ENCODE measurements at regions not wholly inside any gene's neighbourhood (a gene's known extent, or its start where the extent isn't known, plus 50 kb on each side); places are given as distances from the start of the nearest gene placed in this dataset.

- Histone ChIP-seq H3K27me3 (replicated peaks; ENCODE audit: insufficient read depth) (no peaks in the 10 kb centered on the region), H3K36me3 (no peaks in the 10 kb centered on the region), H3K9me3 (no peaks in the 10 kb centered on the region), H3K4me3 (no peak overlapping the region), H3K4me1 (ENCODE audit: control insufficient read depth in 1 of 2, low read depth in 2 of 2) (peaks cover 5 to 24% of the 10 kb centered on the region in 2 donors), H3K27ac (no peak overlapping the region)
- DNase-seq (ENCODE audit: low spot score), result no peak
- TF ChIP-seq, protein P1, sequence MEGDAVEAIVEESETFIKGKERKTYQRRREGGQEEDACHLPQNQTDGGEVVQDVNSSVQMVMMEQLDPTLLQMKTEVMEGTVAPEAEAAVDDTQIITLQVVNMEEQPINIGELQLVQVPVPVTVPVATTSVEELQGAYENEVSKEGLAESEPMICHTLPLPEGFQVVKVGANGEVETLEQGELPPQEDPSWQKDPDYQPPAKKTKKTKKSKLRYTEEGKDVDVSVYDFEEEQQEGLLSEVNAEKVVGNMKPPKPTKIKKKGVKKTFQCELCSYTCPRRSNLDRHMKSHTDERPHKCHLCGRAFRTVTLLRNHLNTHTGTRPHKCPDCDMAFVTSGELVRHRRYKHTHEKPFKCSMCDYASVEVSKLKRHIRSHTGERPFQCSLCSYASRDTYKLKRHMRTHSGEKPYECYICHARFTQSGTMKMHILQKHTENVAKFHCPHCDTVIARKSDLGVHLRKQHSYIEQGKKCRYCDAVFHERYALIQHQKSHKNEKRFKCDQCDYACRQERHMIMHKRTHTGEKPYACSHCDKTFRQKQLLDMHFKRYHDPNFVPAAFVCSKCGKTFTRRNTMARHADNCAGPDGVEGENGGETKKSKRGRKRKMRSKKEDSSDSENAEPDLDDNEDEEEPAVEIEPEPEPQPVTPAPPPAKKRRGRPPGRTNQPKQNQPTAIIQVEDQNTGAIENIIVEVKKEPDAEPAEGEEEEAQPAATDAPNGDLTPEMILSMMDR (IDR thresholded peaks at IDR 0.05), result no peak
- ATAC-seq (ENCODE audit: insufficient number of reproducible peaks, low FRiP score, low read depth), result no peak
Observed at GRCh38 chr3:30268288-30268687, 338.1 kb upstream of the TGFBR2 start.

GRCh38 chr3:30269751-30270445 lies 336.5 kb upstream of the TGFBR2 start:
- H3K4me3 ChIP-seq, result peak overlapping the region; percentile 17
- peaks cover 9 to 21% of the 10 kb centered on the region in 2 donors for H3K4me1 ChIP-seq (ENCODE audit: control insufficient read depth in 1 of 2, low read depth in 2 of 2)
- ATAC-seq (ENCODE audit: insufficient number of reproducible peaks, low FRiP score, low read depth) (no peak), DNase-seq (ENCODE audit: low spot score) (no peak)
- H3K27ac ChIP-seq, result peak overlapping the region; percentile 33 to 40
- TF ChIP-seq, protein P1 (IDR thresholded peaks at IDR 0.05), result no peak
- H3K36me3 ChIP-seq, result no peaks in the 10 kb centered on the region
- no peaks in the 10 kb centered on the region for H3K9me3 ChIP-seq
- H3K27me3 ChIP-seq (replicated peaks; ENCODE audit: insufficient read depth), result no peaks in the 10 kb centered on the region

GRCh38 chr3:30271781-30272180 lies 334.6 kb upstream of the TGFBR2 start:
- Histone ChIP-seq H3K9me3 (no peaks in the 10 kb centered on the region), H3K27ac (no peak overlapping the region), H3K4me3 (no peak overlapping the region), H3K27me3 (replicated peaks; ENCODE audit: insufficient read depth) (no peaks in the 10 kb centered on the region), H3K36me3 (no peaks in the 10 kb centered on the region), H3K4me1 (ENCODE audit: control insufficient read depth in 1 of 2, low read depth in 2 of 2) (peaks cover 9 to 21% of the 10 kb centered on the region in 2 donors)
- DNase-seq (ENCODE audit: low spot score), result no peak
- TF ChIP-seq, protein P1 (IDR thresholded peaks at IDR 0.05), result no peak
- ATAC-seq (ENCODE audit: insufficient number of reproducible peaks, low FRiP score, low read depth), result no peak

GRCh38 chr3:30273304-30274072 lies 332.9 kb upstream of the TGFBR2 start:
- TF ChIP-seq, protein P1 (IDR thresholded peaks at IDR 0.05), result no peak
- Histone ChIP-seq H3K9me3 (no peaks in the 10 kb centered on the region), H3K27me3 (replicated peaks; ENCODE audit: insufficient read depth) (no peaks in the 10 kb centered on the region), H3K4me3 (no peak overlapping the region), H3K4me1 (ENCODE audit: control insufficient read depth in 1 of 2, low read depth in 2 of 2) (peaks cover 9 to 20% of the 10 kb centered on the region in 2 donors), H3K27ac (no peak overlapping the region), H3K36me3 (no peaks in the 10 kb centered on the region)
- ATAC-seq (ENCODE audit: insufficient number of reproducible peaks, low FRiP score, low read depth) (no peak), DNase-seq (ENCODE audit: low spot score) (no peak)

DNA sequence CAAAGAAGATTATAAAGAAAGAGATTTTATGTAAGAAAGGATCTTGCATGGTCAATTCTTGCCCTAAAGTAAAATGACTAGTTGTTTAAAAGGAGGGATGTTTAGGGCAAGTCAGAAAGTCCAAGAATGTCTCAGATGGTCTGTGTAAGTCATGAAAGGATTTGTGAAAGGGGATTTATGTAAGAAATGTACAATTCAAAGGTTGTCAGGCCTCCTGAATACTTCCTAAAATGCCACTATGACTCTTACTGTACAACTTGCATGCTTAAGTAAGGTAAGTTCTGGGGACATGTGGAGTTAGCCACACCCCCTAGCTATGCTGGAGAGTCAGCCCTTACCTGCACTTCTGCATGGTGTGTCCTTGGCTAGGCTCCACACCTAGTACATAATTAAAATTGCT lies 328.9 kb upstream of the TGFBR2 start:
- peaks cover 8 to 21% of the 10 kb centered on the region in 2 donors for H3K4me1 ChIP-seq (ENCODE audit: control insufficient read depth in 1 of 2, low read depth in 2 of 2)
- H3K27ac ChIP-seq, result no peak overlapping the region
- DNase-seq (ENCODE audit: low spot score), result no peak
- TF ChIP-seq, protein P1 (IDR thresholded peaks at IDR 0.05), result no peak
- H3K9me3 ChIP-seq, result no peaks in the 10 kb centered on the region
- no peaks in the 10 kb centered on the region for H3K27me3 ChIP-seq (replicated peaks; ENCODE audit: insufficient read depth)
- no peak for ATAC-seq (ENCODE audit: insufficient number of reproducible peaks, low FRiP score, low read depth)
- H3K4me3 ChIP-seq, result no peak overlapping the region
- H3K36me3 ChIP-seq, result no peaks in the 10 kb centered on the region

Data from thoracic aorta (tissue), 2 donors.